HG03575 (cell line): ENCODE measurements at regions not wholly inside any gene's neighbourhood (a gene's known extent, or its start where the extent isn't known, plus 50 kb on each side); places are given as distances from the start of the nearest gene placed in this dataset.

Source experiments
- ATAC-seq: cut with Tn5 transposase; IDR thresholded peaks from one replicate; pipeline ENCODE4 v1.9.1; 2021; ENCODE audit not compliant: unreplicated experiment, insufficient number of reproducible peaks, low FRiP score; ENCODE audit errors: extremely low read depth

GRCh38 chr13:60756306-60756705, 359.3 kb downstream of the TDRD3 start:
- no peak for ATAC-seq

GRCh38 chr13:60755380-60756163, 358.6 kb downstream of the TDRD3 start:
- ATAC-seq = no peak

- no peak for ATAC-seq
Observed at GRCh38 chr13:60754211-60755090, 357.4 kb downstream of the TDRD3 start.

- no peak for ATAC-seq
Observed at GRCh38 chr13:60753641-60754040, 356.6 kb downstream of the TDRD3 start.

DNA sequence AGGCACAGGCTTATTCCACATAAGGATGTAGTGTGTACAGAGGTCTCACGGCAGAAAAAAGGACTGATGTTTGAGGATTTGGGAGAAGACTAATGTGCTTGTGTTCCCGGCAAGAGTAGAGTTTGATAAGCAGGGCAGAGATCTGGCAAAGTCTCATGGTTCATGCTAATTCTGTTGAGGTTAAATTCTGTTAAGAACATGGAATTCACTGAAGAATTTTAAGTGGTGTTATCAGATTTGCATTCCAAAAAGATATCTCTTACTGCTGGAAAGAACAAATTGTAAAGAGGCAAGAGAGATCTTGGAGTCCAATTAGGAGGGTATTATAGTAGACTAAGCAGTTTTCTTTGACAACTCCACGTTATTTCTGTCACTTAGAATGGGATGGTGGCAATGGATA, 348.3 kb downstream of the TDRD3 start:
- ATAC-seq = no peak

- ATAC-seq = no peak
Observed at GRCh38 chr13:60733933-60734332, 336.9 kb downstream of the TDRD3 start.

- no peak for ATAC-seq
Observed at GRCh38 chr13:60727140-60727539, 330.1 kb downstream of the TDRD3 start.

- no peak for ATAC-seq
Observed at GRCh38 chr13:60721063-60721462, 324.0 kb downstream of the TDRD3 start.

GRCh38 chr13:60720590-60720989, 323.6 kb downstream of the TDRD3 start:
- ATAC-seq = no peak

GRCh38 chr13:60716313-60716712, 319.3 kb downstream of the TDRD3 start:
- ATAC-seq = no peak

DNA sequence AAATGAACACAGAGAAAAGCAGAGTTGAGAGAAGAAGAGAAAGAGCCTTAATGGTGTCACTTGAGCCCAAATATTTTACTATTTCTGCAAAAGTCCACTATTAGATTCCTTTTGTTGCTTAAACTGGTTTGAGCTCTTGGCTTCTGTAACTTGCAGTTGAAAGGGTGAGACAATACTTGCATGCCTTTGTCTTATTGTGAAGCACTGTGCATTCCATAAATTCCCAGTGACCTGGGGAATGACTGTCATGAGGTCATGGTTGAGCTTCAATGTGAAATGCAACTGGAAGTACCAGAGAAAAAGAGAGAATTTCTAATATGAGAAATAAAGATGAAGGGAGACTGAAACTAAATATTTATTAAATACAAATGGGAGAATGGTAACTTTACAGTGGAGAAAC, 310.9 kb downstream of the TDRD3 start:
- no peak for ATAC-seq

GRCh38 chr13:60701895-60702294, 304.9 kb downstream of the TDRD3 start:
- ATAC-seq = no peak

DNA sequence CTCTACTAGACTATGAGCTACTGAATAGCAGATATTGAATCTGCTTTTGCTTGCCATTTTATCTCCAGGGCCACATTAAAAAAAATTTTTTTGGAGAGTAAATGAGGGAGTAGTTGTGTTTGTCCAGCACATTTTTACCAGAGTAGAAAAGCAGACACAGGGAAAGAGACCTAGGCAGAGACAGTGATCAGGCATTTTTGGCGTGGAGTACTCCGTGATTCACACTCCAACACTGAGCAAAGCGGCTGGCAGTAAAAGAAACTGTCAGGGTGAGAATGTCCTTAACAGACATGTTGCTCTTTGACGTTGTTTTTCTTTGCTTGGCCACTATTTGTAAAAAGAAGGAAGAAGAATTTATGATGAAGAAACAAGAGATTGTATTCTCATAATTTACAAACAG, 304.0 kb downstream of the TDRD3 start:
- ATAC-seq = no peak

DNA sequence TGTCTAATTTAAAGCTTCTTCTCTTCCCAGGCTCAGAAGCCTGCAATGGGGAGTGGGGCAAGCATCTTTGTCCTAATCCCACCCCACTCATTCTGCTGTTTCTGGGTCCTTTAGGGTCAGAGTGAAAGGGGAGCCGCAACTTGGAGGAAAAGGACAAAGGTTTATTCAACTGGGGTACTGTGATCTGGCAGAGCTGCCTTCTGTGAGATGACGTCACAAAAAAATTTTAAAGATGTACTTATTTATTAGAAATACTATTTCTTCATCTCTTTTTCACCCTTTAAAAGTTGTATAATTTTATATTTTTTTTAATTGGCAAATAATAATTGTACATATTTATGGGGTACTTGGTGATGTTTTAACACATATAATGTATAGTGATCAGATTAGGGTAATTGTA, 302.6 kb downstream of the TDRD3 start:
- no peak for ATAC-seq

GRCh38 chr13:60696602-60697001, 299.6 kb downstream of the TDRD3 start:
- no peak for ATAC-seq

GRCh38 chr13:60691268-60691667, 294.2 kb downstream of the TDRD3 start:
- ATAC-seq = no peak

GRCh38 chr13:60690604-60691003, 293.6 kb downstream of the TDRD3 start:
- no peak for ATAC-seq

- no peak for ATAC-seq
Observed at GRCh38 chr13:60689571-60689970, 292.6 kb downstream of the TDRD3 start.

DNA sequence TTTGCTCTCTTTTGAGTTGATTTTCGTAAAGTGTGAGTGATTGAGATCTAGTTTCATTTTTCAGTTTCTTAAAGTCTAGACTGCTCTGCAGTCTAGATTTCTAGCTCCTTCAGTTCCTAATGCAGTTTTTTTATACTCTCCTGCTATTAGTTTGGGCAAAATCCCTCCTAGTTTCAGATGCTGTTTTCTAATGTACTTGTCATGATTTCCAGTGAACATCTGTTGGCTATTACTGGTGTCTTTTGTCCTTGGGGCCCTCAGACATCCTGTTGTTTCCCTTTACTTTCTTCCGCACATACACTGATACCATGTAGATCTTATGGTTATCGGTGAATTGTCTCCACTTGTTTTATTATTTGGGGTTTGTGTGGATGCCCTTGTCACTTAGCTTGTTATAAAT, 292.1 kb downstream of the TDRD3 start:
- no peak for ATAC-seq
